NCI-H146 treated with DMSO at 0.1 percent for 48 hours (cell line): ENCODE measurements at regions not wholly inside any gene's neighbourhood (a gene's known extent, or its start where the extent isn't known, plus 50 kb on each side); places are given as distances from the start of the nearest gene placed in this dataset.

Experiments
- DNase-seq: peaks from one replicate; lab custom pipeline; 2025; ENCODE audit not compliant: unreplicated experiment; lab: John Stamatoyannopoulos, UW

- DNase-seq: no peak
These were observed 417.1 kb downstream of the RAB28 start for GRCh38 chr4:13067077-13067476.

GRCh38 chr4:13059019-13059418 is 425.1 kb downstream of the RAB28 start:
- DNase-seq: no peak

- DNase-seq: no peak
These were observed 427.4 kb downstream of the RAB28 start for GRCh38 chr4:13056630-13057189.

DNA sequence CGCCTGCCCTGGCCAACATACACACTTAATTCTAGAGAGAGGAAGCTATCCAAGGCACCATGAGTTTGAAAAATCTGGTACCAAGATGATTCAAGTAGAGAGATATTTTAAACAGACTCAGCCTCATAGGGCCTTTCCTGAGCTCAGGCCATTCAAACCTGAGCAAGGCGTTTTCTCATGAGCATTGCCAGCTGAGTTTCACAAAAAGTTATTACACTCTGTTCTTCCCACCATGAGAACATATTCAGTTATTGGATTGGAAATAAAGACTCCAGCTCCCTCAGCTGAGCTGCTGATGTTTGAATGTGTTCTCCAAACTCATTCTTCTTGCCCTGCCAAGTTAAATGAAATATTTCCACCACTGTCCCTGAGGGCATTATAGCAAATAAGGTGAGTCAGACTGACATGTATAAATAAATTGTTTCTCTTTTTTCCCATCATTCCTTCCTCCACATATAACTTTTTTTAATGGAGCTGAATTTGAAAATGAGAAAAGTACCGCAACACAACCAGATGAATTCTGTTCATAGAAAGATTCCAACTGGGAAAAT is 429.6 kb downstream of the RAB28 start:
- no peak for DNase-seq

- DNase-seq: no peak
These were observed 436.5 kb downstream of the RAB28 start for GRCh38 chr4:13047591-13047990.

GRCh38 chr4:13036841-13037240 is 447.3 kb downstream of the RAB28 start:
- no peak for DNase-seq

- no peak for DNase-seq
These were observed 451.2 kb downstream of the RAB28 start for GRCh38 chr4:13032936-13033335.

GRCh38 chr4:13024147-13025105 is 459.7 kb downstream of the RAB28 start:
- DNase-seq: no peak

- DNase-seq: no peak
These were observed 476.2 kb downstream of the RAB28 start for GRCh38 chr4:13007802-13008470.

DNA sequence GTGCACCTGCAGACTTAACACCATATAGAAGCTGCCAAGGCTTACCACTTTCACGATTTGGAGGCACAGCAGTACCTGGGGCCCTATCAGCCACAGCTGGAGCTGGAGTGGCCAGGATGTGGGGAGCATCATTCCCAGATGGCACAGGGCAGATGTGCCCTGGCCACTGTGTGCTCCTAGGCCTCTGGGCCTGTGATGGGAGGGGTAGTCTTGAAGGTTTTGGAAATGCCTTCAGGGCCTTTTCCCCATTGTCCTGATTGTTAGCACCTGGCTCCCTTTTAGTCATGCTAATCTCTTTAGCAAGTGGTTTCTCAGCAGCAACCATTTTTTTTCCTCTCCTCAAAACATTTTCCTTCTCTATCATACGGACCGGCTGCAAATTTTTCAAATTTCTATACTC is 490.2 kb downstream of the RAB28 start:
- no peak for DNase-seq

DNA sequence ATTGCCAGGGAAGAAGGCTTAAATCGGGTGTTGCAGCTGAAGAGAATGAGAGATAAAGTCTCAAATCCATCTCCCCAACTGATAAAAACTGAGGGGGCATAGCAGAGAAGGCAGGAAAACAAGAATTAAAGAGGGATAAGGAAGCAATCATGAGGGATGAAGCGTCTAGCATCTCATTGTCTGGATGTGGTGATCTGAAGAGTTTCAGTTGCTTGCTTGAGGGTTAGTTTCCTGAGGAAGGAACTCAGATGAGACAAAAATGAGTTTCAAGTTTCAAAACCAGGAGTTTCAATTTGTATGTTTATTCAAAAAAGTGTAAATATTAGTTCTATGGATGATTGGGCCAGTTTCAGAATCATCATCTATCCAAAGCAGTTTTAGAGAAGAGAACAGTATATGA is 496.9 kb downstream of the RAB28 start:
- no peak for DNase-seq

DNA sequence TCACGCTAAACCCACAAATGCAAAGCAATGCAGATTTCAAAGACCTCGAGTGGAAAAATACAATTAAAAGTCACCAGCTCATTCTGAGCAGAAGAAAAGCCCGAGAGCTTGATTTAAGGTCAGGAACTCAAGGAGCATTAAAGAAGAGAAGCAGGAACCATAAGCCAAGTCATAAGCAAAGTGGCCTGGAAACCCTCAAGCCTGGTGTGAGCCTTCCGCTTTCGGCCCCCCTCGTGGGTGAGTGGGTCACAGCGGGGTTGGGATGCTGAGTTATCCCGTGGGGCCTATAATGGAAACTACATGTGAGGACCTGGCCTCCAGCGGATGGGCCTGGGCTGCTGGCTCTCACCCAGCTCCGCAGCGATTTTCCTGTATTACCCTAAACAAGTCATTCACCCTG is 504.3 kb downstream of the RAB28 start:
- no peak for DNase-seq

DNA sequence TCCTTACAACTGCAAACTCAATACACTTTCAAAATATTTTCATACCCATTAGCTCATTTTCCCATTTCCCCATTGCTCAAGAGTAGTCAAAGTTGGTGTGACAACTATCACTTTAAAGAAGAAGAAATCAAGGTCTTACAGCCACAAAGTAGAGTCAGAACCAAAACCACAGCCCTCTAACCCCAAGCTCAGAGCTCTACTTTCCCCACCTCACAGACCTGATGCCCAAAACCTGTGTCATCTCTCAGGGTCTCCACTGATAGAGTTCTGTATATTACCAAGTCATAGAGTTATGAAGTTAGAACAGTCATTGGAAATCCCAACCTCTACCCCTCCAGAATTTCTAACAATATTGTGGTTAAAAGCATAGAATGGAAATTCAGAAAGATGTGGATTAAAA is 505.8 kb downstream of the RAB28 start:
- no peak for DNase-seq

DNA sequence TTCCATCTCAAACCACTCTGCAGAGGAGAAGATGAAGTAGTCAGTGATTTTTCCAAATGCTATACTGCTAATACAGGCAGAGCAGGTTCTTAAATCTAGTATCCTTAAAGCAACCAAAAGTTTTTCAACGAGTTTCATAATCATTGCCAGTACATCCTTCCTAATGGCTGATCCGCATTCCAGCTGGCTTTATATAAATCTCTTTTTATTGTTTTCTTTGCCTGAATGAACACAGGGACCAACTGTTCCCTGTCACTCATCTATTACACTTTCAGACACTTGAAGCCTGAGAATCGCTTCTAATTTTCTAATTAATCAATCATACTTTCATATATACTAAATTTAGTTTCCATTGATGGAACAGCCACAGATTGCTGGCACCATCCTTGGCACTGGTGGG is 508.6 kb downstream of the RAB28 start:
- DNase-seq: no peak

GRCh38 chr4:12973522-12973921 is 510.6 kb downstream of the RAB28 start:
- no peak for DNase-seq

DNA sequence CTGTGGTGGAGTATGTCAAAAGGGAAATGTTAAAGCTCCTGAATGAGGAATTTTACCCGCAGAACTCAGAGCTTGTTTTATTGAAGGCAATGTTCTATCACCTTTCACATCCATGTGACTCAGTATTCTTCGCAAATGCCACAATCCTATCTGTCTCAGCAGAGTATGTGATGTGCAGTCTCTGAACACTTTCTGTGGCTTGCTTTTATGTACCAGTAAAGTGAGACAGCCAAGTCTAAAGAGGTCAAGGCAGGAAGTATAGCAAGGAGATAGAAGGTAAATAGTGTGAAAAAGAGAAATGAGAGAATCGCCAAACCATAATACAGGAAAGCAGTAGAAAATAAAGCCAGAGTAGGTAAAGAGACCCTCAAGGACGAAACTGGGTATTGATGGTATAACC is 515.8 kb downstream of the RAB28 start:
- no peak for DNase-seq

DNA sequence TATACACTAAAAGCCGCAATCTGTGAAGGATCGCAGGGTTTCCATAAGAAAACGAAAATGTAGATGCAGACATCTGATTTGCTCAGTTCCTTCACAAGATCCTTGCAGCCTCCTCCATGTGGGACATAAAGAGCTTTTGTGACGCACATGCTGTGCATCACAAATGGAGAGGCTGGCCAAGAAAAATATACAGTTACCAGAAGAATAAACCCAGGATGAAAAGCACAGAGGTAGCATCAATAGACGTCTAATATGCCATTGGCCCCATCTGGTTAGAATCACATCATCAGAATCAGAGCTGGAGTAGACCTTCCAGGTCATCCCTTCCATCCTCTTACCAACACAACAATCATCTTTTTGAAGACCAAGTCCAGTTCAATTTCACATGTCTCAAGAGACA is 517.4 kb downstream of the RAB28 start:
- no peak for DNase-seq

- no peak for DNase-seq
These were observed 518.8 kb downstream of the RAB28 start for GRCh38 chr4:12965334-12965733.

DNA sequence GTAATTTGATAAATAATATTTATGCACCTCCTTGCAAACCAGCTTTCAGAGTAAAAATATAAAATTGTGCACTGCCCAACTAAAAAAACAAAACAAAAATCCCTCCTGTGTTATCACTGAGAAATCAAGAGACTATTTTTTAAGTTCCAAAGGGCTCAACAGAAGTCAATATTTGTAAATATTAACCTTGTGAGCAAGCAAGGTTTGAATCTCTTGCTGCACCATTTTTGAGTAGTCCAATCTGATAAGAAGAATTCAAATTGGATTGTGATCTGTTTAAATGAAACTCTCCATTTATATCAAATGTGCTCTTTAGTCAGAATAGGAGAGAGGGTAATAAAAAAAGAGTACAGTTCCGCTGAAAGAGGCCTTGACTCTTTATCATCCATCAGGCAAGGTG is 520.2 kb downstream of the RAB28 start:
- no peak for DNase-seq

DNA sequence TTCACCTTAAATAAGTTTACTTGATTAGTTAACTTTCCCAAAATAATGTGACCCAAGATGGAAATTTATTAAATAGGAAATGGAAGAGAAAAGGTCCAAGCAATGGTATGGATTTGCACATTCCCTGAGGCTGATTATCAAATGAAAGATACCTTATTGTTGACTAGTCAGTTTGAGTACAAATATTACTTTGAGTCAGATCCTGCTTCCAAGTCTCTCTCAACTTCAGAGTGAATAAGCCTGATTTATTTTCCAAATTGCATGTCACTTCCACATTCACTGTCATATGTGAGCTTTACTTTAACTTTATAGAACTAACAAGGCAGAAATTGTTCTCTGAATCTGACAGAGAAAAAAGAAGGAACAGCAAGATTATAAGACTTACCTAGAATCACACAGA is 520.8 kb downstream of the RAB28 start:
- DNase-seq: no peak

DNA sequence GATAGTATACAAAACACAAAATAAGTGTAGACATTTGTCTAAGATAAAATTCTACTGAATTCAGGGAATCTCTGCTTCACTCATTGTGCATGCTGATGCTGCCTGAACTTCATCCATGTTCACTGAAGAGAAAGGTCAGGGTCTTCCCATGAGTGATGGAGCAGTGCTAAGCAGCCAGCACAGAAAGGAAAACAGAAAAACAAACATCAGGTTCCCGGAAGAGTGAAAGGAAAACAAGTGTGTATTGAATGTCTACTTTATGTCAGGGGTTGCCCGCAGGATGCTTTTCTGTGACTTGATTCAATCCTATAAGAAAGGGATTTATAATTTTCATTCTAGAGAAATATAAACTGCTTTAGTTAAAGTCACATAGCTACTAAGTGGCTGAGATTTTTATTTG is 522.4 kb downstream of the RAB28 start:
- DNase-seq: no peak

DNA sequence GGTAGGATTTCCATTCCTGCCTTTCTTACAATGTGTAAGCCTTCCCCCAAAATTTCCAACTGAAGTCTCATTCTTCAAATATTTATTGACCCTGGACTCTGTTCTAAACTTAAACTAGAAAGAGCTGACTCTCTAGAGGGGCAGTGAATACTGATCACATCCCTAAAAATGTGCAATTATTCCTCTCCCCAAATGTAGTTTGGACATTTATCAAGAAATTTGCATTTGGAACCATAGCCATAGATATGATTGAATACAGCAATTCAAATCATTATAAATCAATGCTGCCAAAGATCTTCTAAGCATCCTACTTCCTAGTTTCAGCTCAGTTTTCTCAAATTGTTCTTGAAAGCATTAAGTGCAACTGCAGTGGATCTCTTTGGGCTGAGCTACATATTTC is 525.7 kb downstream of the RAB28 start:
- DNase-seq: no peak
